ENCODE measurements at regions not wholly inside any gene's neighbourhood (a gene's known extent, or its start where the extent isn't known, plus 50 kb on each side); places are given as distances from the start of the nearest gene placed in this dataset.

DNA sequence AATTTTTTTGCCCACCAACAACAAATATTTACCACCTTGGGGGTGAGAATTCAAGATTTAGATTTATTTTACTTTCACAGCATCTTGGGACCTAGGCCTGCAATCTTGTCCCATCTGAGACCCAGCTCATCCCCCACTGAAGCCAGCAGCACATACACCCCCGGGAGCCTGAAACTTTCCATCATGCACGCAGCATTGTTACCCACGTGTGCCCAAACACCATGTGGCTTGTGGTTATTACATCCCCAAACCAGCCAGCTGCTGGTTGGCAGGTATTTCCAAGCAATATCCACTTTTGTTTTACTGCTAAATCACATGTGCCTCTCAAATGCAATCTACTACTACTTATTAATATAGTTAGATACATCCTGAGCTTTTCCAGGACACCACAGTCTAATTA, 149.3 kb upstream of the NT5E start:
- Histone ChIP-seq H3K4me2 (ENCODE audit: low read length) (no peak overlapping the region), H4K20me1 (ENCODE audit: control insufficient read depth, insufficient read depth, low read depth, low read length) (no peaks in the 10 kb centered on the region), H3K4me3 (ENCODE audit: low read length) (no peak overlapping the region), H3K27ac (ENCODE audit: low read depth, low read length) (no peak overlapping the region), H3F3A (ENCODE audit: control insufficient read depth, insufficient read depth) (no peaks in the 10 kb centered on the region), H3K79me2 (ENCODE audit: control insufficient read depth, low read length) (no peaks in the 10 kb centered on the region), H3K9me2 (replicated peaks; ENCODE audit: control insufficient read depth, low read length) (no peaks in the 10 kb centered on the region), H3K27me3 (ENCODE audit: control insufficient read depth, low read length) (no peaks in the 10 kb centered on the region), H3K9me3 (ENCODE audit: control insufficient read depth, insufficient read depth, low read length) (no peaks in the 10 kb centered on the region), H3K36me3 (ENCODE audit: control insufficient read depth, low read length) (no peaks in the 10 kb centered on the region), H3K4me1 (ENCODE audit: control insufficient read depth, low read length) (no peaks in the 10 kb centered on the region)
- TF ChIP-seq, protein P1, sequence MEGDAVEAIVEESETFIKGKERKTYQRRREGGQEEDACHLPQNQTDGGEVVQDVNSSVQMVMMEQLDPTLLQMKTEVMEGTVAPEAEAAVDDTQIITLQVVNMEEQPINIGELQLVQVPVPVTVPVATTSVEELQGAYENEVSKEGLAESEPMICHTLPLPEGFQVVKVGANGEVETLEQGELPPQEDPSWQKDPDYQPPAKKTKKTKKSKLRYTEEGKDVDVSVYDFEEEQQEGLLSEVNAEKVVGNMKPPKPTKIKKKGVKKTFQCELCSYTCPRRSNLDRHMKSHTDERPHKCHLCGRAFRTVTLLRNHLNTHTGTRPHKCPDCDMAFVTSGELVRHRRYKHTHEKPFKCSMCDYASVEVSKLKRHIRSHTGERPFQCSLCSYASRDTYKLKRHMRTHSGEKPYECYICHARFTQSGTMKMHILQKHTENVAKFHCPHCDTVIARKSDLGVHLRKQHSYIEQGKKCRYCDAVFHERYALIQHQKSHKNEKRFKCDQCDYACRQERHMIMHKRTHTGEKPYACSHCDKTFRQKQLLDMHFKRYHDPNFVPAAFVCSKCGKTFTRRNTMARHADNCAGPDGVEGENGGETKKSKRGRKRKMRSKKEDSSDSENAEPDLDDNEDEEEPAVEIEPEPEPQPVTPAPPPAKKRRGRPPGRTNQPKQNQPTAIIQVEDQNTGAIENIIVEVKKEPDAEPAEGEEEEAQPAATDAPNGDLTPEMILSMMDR (IDR thresholded peaks at IDR 0.05; ENCODE audit: low read depth, low read length, poor library complexity, severe bottlenecking) = no peak

DNA sequence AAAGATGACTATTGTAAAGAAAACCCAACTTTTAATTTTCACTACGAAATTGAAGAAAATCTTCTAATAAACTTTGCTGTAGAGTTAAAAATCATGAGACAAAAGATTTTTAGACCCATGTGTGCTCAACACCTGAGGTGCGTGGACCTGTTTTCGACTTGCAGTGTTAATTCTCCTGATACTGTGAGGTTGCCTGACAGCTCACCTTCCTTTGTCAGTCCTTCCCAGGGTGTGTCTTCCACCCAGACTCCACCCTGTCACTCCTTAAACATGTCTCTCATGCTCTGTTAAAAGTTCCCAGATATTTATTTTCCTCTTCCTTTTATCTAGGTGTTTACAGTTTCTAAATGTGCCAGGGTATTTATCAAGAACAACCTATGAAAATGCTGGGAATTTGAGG, 151.3 kb upstream of the NT5E start:
- no peaks in the 10 kb centered on the region for H3K9me2 ChIP-seq (replicated peaks; ENCODE audit: control insufficient read depth, low read length)
- no peaks in the 10 kb centered on the region for H3K9me3 ChIP-seq (ENCODE audit: control insufficient read depth, insufficient read depth, low read length)
- H3F3A ChIP-seq (ENCODE audit: control insufficient read depth, insufficient read depth) = no peaks in the 10 kb centered on the region
- H3K4me1 ChIP-seq (ENCODE audit: control insufficient read depth, low read length) = no peaks in the 10 kb centered on the region
- no peaks in the 10 kb centered on the region for H3K36me3 ChIP-seq (ENCODE audit: control insufficient read depth, low read length)
- TF ChIP-seq, protein P1 (IDR thresholded peaks at IDR 0.05; ENCODE audit: low read depth, low read length, poor library complexity, severe bottlenecking) = no peak
- no peak for TF ChIP-seq EZH2phosphoT487 (IDR thresholded peaks at IDR 0.05; ENCODE audit: borderline replicate concordance, low read length)
- no peaks in the 10 kb centered on the region for H4K20me1 ChIP-seq (ENCODE audit: control insufficient read depth, insufficient read depth, low read depth, low read length)
- no peaks in the 10 kb centered on the region for H3K79me2 ChIP-seq (ENCODE audit: control insufficient read depth, low read length)
- H3K4me2 ChIP-seq (ENCODE audit: low read length) = no peak overlapping the region
- H3K4me3 ChIP-seq (ENCODE audit: low read length) = no peak overlapping the region
- H3K27me3 ChIP-seq (ENCODE audit: control insufficient read depth, low read length) = no peaks in the 10 kb centered on the region
- H3K27ac ChIP-seq (ENCODE audit: low read depth, low read length) = no peak overlapping the region

DNA sequence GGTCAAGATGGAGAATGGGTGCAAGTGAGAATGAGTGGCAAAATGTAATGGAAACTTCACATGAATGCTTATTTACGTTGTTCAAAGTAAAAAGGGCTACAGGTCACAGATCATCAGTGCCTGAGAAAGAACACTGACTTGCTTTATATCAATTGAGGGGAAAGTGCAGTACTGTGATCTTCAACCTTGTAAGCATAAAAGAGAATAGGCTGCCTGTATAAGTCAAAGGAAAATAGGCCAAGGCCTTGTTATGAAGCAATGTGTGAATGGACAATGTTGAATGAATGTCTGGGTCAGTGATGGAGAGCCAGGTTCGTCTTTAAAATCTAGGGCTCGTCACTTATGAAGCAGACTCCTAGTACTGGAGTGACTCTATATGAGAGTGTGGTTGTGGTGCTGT, 158.6 kb upstream of the NT5E start:
- Histone ChIP-seq H3K79me2 (ENCODE audit: control insufficient read depth, low read length) (no peaks in the 10 kb centered on the region), H3F3A (ENCODE audit: control insufficient read depth, insufficient read depth) (no peaks in the 10 kb centered on the region), H3K4me3 (ENCODE audit: low read length) (no peak overlapping the region), H3K4me1 (ENCODE audit: control insufficient read depth, low read length) (no peaks in the 10 kb centered on the region), H4K20me1 (ENCODE audit: control insufficient read depth, insufficient read depth, low read depth, low read length) (no peaks in the 10 kb centered on the region), H3K27ac (ENCODE audit: low read depth, low read length) (no peak overlapping the region), H3K9me3 (ENCODE audit: control insufficient read depth, insufficient read depth, low read length) (no peaks in the 10 kb centered on the region), H3K4me2 (ENCODE audit: low read length) (no peak overlapping the region), H3K27me3 (ENCODE audit: control insufficient read depth, low read length) (no peaks in the 10 kb centered on the region), H3K9me2 (replicated peaks; ENCODE audit: control insufficient read depth, low read length) (no peaks in the 10 kb centered on the region), H3K36me3 (ENCODE audit: control insufficient read depth, low read length) (no peaks in the 10 kb centered on the region)
- TF ChIP-seq EZH2phosphoT487 (IDR thresholded peaks at IDR 0.05; ENCODE audit: borderline replicate concordance, low read length) = no peak
- TF ChIP-seq, protein P1 (IDR thresholded peaks at IDR 0.05; ENCODE audit: low read depth, low read length, poor library complexity, severe bottlenecking) = no peak

DNA sequence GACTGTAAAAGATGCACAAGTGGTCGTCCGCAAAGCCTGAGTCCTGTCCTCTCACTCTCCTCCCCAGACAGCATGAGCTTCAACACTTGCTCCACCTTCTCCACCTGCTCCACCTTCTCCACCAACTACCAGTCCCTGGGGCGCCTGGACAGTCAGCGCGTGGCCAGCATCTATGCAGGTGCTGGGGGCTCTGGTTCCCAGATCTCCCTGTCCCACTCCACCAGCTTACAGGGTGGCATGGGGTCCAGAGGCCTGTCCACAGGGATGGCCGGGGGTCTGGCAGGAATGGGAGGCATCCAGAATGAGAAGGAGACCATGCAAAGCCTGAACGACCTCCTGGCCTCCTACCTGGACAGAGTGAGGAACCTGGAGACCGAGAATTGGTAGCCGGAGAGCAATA, 162.2 kb upstream of the NT5E start:
- H3K36me3 ChIP-seq (ENCODE audit: control insufficient read depth, low read length) = no peaks in the 10 kb centered on the region
- H3K9me2 ChIP-seq (replicated peaks; ENCODE audit: control insufficient read depth, low read length) = no peaks in the 10 kb centered on the region
- H3K79me2 ChIP-seq (ENCODE audit: control insufficient read depth, low read length) = no peaks in the 10 kb centered on the region
- TF ChIP-seq, protein P1 (IDR thresholded peaks at IDR 0.05; ENCODE audit: low read depth, low read length, poor library complexity, severe bottlenecking) = no peak
- H4K20me1 ChIP-seq (ENCODE audit: control insufficient read depth, insufficient read depth, low read depth, low read length) = no peaks in the 10 kb centered on the region
- H3K4me3 ChIP-seq (ENCODE audit: low read length) = no peak overlapping the region
- no peaks in the 10 kb centered on the region for H3K27me3 ChIP-seq (ENCODE audit: control insufficient read depth, low read length)
- no peaks in the 10 kb centered on the region for H3K4me1 ChIP-seq (ENCODE audit: control insufficient read depth, low read length)
- no peak overlapping the region for H3K4me2 ChIP-seq (ENCODE audit: low read length)
- H3F3A ChIP-seq (ENCODE audit: control insufficient read depth, insufficient read depth) = no peaks in the 10 kb centered on the region
- H3K27ac ChIP-seq (ENCODE audit: low read depth, low read length) = no peak overlapping the region
- no peaks in the 10 kb centered on the region for H3K9me3 ChIP-seq (ENCODE audit: control insufficient read depth, insufficient read depth, low read length)

All from DOHH2 (cell line).